ENCODE measurements at regions not wholly inside any gene's neighbourhood (a gene's known extent, or its start where the extent isn't known, plus 50 kb on each side); places are given as distances from the start of the nearest gene placed in this dataset.

GRCh38 chrY:8500888-8501287 lies 836.4 kb upstream of the TSPY4 start:
- H3K36me3 ChIP-seq: no peaks in the 10 kb centered on the region
- H3K27ac ChIP-seq: no peak overlapping the region
- intact Hi-C loops (cut with DNase I; ENCODE audit: low total_unique reads): no loop called here
- no peak for DNase-seq
- no peaks in the 10 kb centered on the region for H3K9me3 ChIP-seq
- no peaks in the 10 kb centered on the region for H3K27me3 ChIP-seq
- no peaks in the 10 kb centered on the region for H3K4me1 ChIP-seq
- 55 to 63% (median 60%) methylated on average over 3 of the region's 3 CpGs; no CpG with 5 or more reads in 2 of the 5 donors for WGBS, 5 donors
- H3K4me3 ChIP-seq: no peak overlapping the region
- TF ChIP-seq POLR2A (IDR thresholded peaks at IDR 0.05) (no peak), POLR2AphosphoS5 (IDR thresholded peaks at IDR 0.05) (no peak), EP300 (IDR thresholded peaks at IDR 0.05) (no peak), CTCF (IDR thresholded peaks at IDR 0.05) (no peak)

- TF ChIP-seq POLR2A (IDR thresholded peaks at IDR 0.05) (no peak), CTCF (IDR thresholded peaks at IDR 0.05) (no peak), EP300 (IDR thresholded peaks at IDR 0.05) (no peak), POLR2AphosphoS5 (IDR thresholded peaks at IDR 0.05) (no peak)
- H3K27ac ChIP-seq: no peak overlapping the region
- no peaks in the 10 kb centered on the region for H3K27me3 ChIP-seq
- H3K9me3 ChIP-seq: no peaks in the 10 kb centered on the region
- H3K4me1 ChIP-seq: no peaks in the 10 kb centered on the region
- 26 to 50% (median 33%) methylated on average over 1 of the region's 1 CpG; no CpG with 5 or more reads in 2 of the 5 donors for WGBS, 5 donors
- intact Hi-C loops (cut with DNase I; ENCODE audit: low total_unique reads): no loop called here
- no peaks in the 10 kb centered on the region for H3K36me3 ChIP-seq
- no peak for DNase-seq
- no peak overlapping the region for H3K4me3 ChIP-seq
These were observed 803.8 kb upstream of the TSPY4 start for GRCh38 chrY:8533468-8533867.

GRCh38 chrY:8535704-8536103 lies 801.6 kb upstream of the TSPY4 start:
- no peak for TF ChIP-seq CTCF (IDR thresholded peaks at IDR 0.05)
- intact Hi-C loops (cut with DNase I; ENCODE audit: low total_unique reads): no loop called here

GRCh38 chrY:8536277-8536676 lies 801.0 kb upstream of the TSPY4 start:
- no peak overlapping the region for H3K27ac ChIP-seq
- intact Hi-C loops (cut with DNase I; ENCODE audit: low total_unique reads): no loop called here
- TF ChIP-seq EP300 (IDR thresholded peaks at IDR 0.05): no peak
- TF ChIP-seq CTCF (IDR thresholded peaks at IDR 0.05): no peak
- TF ChIP-seq POLR2AphosphoS5 (IDR thresholded peaks at IDR 0.05): no peak
- TF ChIP-seq POLR2A (IDR thresholded peaks at IDR 0.05): no peak
- no peak overlapping the region for H3K4me3 ChIP-seq
- no peaks in the 10 kb centered on the region for H3K4me1 ChIP-seq
- H3K36me3 ChIP-seq: no peaks in the 10 kb centered on the region
- DNase-seq: no peak
- no peaks in the 10 kb centered on the region for H3K27me3 ChIP-seq
- 59 to 71% (median 60%) methylated on average over 2 of the region's 2 CpGs; no CpG with 5 or more reads in 2 of the 5 donors for WGBS, 5 donors
- H3K9me3 ChIP-seq: no peaks in the 10 kb centered on the region

More at GRCh38 chrY:8535704-8536103, 801.6 kb upstream of the TSPY4 start:
- no peak for DNase-seq
- H3K4me3 ChIP-seq: no peak overlapping the region
- H3K9me3 ChIP-seq: no peaks in the 10 kb centered on the region
- 90 to 95% (median 91%) methylated on average over 6 of the region's 6 CpGs; no CpG with 5 or more reads in 2 of the 5 donors for WGBS, 5 donors
- H3K27me3 ChIP-seq: no peaks in the 10 kb centered on the region
- H3K4me1 ChIP-seq: no peaks in the 10 kb centered on the region
- H3K27ac ChIP-seq: no peak overlapping the region
- H3K36me3 ChIP-seq: no peaks in the 10 kb centered on the region

Data from stomach (tissue), 8 donors.